Panc1 (cell line): ENCODE measurements at regions not wholly inside any gene's neighbourhood (a gene's known extent, or its start where the extent isn't known, plus 50 kb on each side); places are given as distances from the start of the nearest gene placed in this dataset.

Experiments used
- CTCF ChIP-seq: fragments of 450-650 bp; IDR thresholded peaks from 2 replicates; pipeline ENCODE4 v1.5.1; 2017; ENCODE audit warnings: mild to moderate bottlenecking
- POLR2AphosphoS5 ChIP-seq: IDR thresholded peaks from 2 replicates; pipeline ENCODE4 v1.6.1; 2012; ENCODE audit warnings: mild to moderate bottlenecking, low read depth, low read length, moderate library complexity

DNA sequence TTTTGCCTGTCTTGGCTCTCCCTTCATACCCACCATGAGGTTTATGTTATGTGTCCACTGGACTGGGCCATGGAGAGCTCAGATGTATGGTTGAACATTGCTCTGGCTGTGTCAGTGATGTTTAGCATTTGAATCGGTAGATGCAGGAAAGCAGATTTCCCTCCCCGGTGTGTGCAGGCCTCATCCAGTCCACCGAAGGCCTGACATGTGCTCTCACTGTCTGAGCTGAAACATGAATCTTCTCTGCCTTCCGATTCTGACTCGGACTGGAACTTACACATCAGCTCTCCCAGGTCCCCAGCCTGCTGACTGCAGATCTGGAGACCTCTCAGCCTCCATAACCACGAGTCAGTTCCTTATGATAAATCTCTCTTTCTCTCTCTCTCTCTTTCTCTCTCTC, 72.4 kb upstream of the SLC66A3 start:
- TF ChIP-seq CTCF (no peak), POLR2AphosphoS5 (no peak)
